Coronary artery (tissue), 2 donors: ENCODE measurements at regions not wholly inside any gene's neighbourhood (a gene's known extent, or its start where the extent isn't known, plus 50 kb on each side); places are given as distances from the start of the nearest gene placed in this dataset.

Experiments
- DNase-seq: peaks from one replicate; pipeline ENCODE4 v3.0.0-alpha.2; 2017; ENCODE audit warnings: low spot score
- H3K27ac ChIP-seq, 2 donors: fragments of 200-600 bp; sonication (generic); one replicate each; pipeline ENCODE4 v1.5.1; 2016 to 2019
- H3K4me3 ChIP-seq: fragments of 200-600 bp; sonication (generic); 2 replicates; pipeline ENCODE4 v1.5.1; 2016; ENCODE audit warnings: mild to moderate bottlenecking, moderate library complexity
- CTCF ChIP-seq: fragments of 200-600 bp; sonication (generic); IDR thresholded peaks from one replicate; pipeline ENCODE4 v1.5.1; 2019; ENCODE audit warnings: antibody characterized with exemption

GRCh38 chr16:86048221-86048620 lies 149.3 kb downstream of the IRF8 start:
- no peak overlapping the region for H3K27ac ChIP-seq
- H3K4me3 ChIP-seq: no peak overlapping the region
- TF ChIP-seq CTCF: no peak
- DNase-seq: no peak

- H3K4me3 ChIP-seq: no peak overlapping the region
- no peak for DNase-seq
Measured at GRCh38 chr16:86048882-86049585, 150.1 kb downstream of the IRF8 start.

GRCh38 chr16:86049641-86050040 lies 150.7 kb downstream of the IRF8 start:
- no peak for DNase-seq
- no peak overlapping the region for H3K4me3 ChIP-seq
- TF ChIP-seq CTCF: no peak
- no peak overlapping the region for H3K27ac ChIP-seq

More at GRCh38 chr16:86048882-86049585, 150.1 kb downstream of the IRF8 start:
- no peak for TF ChIP-seq CTCF
- H3K27ac ChIP-seq: no peak overlapping the region

- no peak for TF ChIP-seq CTCF
- DNase-seq: no peak
- H3K4me3 ChIP-seq: no peak overlapping the region
- no peak overlapping the region for H3K27ac ChIP-seq
Measured at GRCh38 chr16:86050111-86050510, 151.1 kb downstream of the IRF8 start.

- Histone ChIP-seq H3K4me3 (no peak overlapping the region), H3K27ac (no peak overlapping the region)
- no peak for TF ChIP-seq CTCF
- no peak for DNase-seq
Measured at GRCh38 chr16:86050591-86051367, 151.8 kb downstream of the IRF8 start.

- DNase-seq: no peak
- no peak for TF ChIP-seq CTCF
- Histone ChIP-seq H3K4me3 (no peak overlapping the region), H3K27ac (no peak overlapping the region)
Measured at GRCh38 chr16:86051368-86052114, 152.6 kb downstream of the IRF8 start.
